OCI-LY3 (cell line): ENCODE measurements at regions not wholly inside any gene's neighbourhood (a gene's known extent, or its start where the extent isn't known, plus 50 kb on each side); places are given as distances from the start of the nearest gene placed in this dataset.

Experiments
- H2AFZ ChIP-seq: fragments of 200-600, 300-600 bp; shearing (Covaris generic); 2 replicates; pipeline ENCODE4 v1.6.0; 2014; ENCODE audit warnings: antibody characterized with exemption, low read depth, low read length
- H3K27ac ChIP-seq: fragments of 200-600, 300-600 bp; sonication (generic); 2 replicates; pipeline ENCODE4 v1.5.1; 2014; ENCODE audit warnings: mild to moderate bottlenecking, low read length, moderate library complexity, mixed read lengths
- H3K27me3 ChIP-seq: fragments of 200-600, 300-600 bp; sonication (generic); 2 replicates; pipeline ENCODE4 v1.6.1; 2014; ENCODE audit warnings: low read depth, low read length, mixed read lengths
- H3K36me3 ChIP-seq: fragments of 200-600, 300-600 bp; sonication (generic); replicated peaks from 2 replicates; pipeline ENCODE3; 2014; ENCODE audit warnings: low read depth, low read length, mixed read lengths
- H3K4me1 ChIP-seq: fragments of 300-600, 200-600 bp; sonication (generic); 2 replicates; pipeline ENCODE4 v1.6.1; 2014; ENCODE audit warnings: low read length, mixed read lengths
- H3K4me2 ChIP-seq: fragments of 200-600, 300-600 bp; sonication (generic); 2 replicates; pipeline ENCODE4 v1.6.1; 2014; ENCODE audit warnings: low read length, mixed read lengths
- H3K4me3 ChIP-seq: fragments of 300-600, 200-600 bp; sonication (generic); 2 replicates; pipeline ENCODE4 v1.5.1; 2014; ENCODE audit warnings: antibody characterized with exemption, mild to moderate bottlenecking, low read length, moderate library complexity
- H3K79me2 ChIP-seq: fragments of 300-600, 200-600 bp; shearing (Covaris generic); 2 replicates; pipeline ENCODE4 v1.6.1; 2014; ENCODE audit warnings: mild to moderate bottlenecking, low read length, mixed read lengths
- H3K9ac ChIP-seq: fragments of 300-600, 200-600 bp; shearing (Covaris generic); 2 replicates; pipeline ENCODE4 v1.6.0; 2014; ENCODE audit warnings: mild to moderate bottlenecking, low read length, moderate library complexity
- H3K9me3 ChIP-seq: fragments of 200-600, 300-600 bp; shearing (Covaris generic); 2 replicates; pipeline ENCODE4 v1.6.1; 2014; ENCODE audit warnings: low read length, mixed read lengths; ENCODE audit not compliant: insufficient read depth
- H4K20me1 ChIP-seq: fragments of 200-600, 300-600 bp; sonication (generic); 2 replicates; pipeline ENCODE4 v1.6.1; 2016; ENCODE audit warnings: low read length, mixed read lengths; ENCODE audit not compliant: insufficient read depth
- CTCF ChIP-seq: fragments of 200-600, 300-600 bp; sonication (generic); IDR thresholded peaks from 2 replicates; pipeline ENCODE4 v1.5.1; 2014; ENCODE audit warnings: antibody characterized with exemption, low read length, low read depth
- EZH2phosphoT487 ChIP-seq: fragments of 200-600 bp; shearing (Covaris generic); IDR thresholded peaks from 2 replicates; pipeline ENCODE4 v1.6.1; 2018; ENCODE audit warnings: antibody characterized with exemption, mixed run types, low read depth

- no peak overlapping the region for H2AFZ ChIP-seq
- H3K9me3 ChIP-seq, result no peaks in the 10 kb centered on the region
- no peak overlapping the region for H3K4me2 ChIP-seq
- no peak for TF ChIP-seq CTCF
- H3K27ac ChIP-seq, result no peak overlapping the region
- 0 out of 2 replicates have a peak, but pooled peaks cover 2% of the 10 kb centered on the region for H3K27me3 ChIP-seq
- no peak overlapping the region for H3K9ac ChIP-seq
- H3K79me2 ChIP-seq, result no peaks in the 10 kb centered on the region
- H3K36me3 ChIP-seq, result no peaks in the 10 kb centered on the region
- H3K4me3 ChIP-seq, result no peak overlapping the region
- H3K4me1 ChIP-seq, result no peaks in the 10 kb centered on the region
- no peaks in the 10 kb centered on the region for H4K20me1 ChIP-seq
Observed at GRCh38 chr2:18245375-18245774, 315.1 kb downstream of the RDH14 start.

GRCh38 chr2:18244845-18245244, 315.6 kb downstream of the RDH14 start:
- H3K4me2 ChIP-seq, result no peak overlapping the region
- H3K4me1 ChIP-seq, result no peaks in the 10 kb centered on the region
- no peak for TF ChIP-seq EZH2phosphoT487
- TF ChIP-seq CTCF, result no peak
- H3K9me3 ChIP-seq, result no peaks in the 10 kb centered on the region
- H3K9ac ChIP-seq, result no peak overlapping the region
- no peak overlapping the region for H3K27ac ChIP-seq
- no peak overlapping the region for H2AFZ ChIP-seq
- H3K4me3 ChIP-seq, result no peak overlapping the region
- H3K79me2 ChIP-seq, result no peaks in the 10 kb centered on the region
- no peaks in the 10 kb centered on the region for H4K20me1 ChIP-seq
- 0 out of 2 replicates have a peak, but pooled peaks cover 2% of the 10 kb centered on the region for H3K27me3 ChIP-seq
- H3K36me3 ChIP-seq, result no peaks in the 10 kb centered on the region

- H3K4me2 ChIP-seq, result no peak overlapping the region
- no peaks in the 10 kb centered on the region for H3K9me3 ChIP-seq
- no peaks in the 10 kb centered on the region for H3K4me1 ChIP-seq
- H3K79me2 ChIP-seq, result no peaks in the 10 kb centered on the region
- H3K4me3 ChIP-seq, result no peak overlapping the region
- H3K27ac ChIP-seq, result no peak overlapping the region
- H3K9ac ChIP-seq, result no peak overlapping the region
- 0 out of 2 replicates have a peak, but pooled peaks cover 2% of the 10 kb centered on the region for H3K27me3 ChIP-seq
- TF ChIP-seq CTCF (no peak), EZH2phosphoT487 (no peak)
- no peaks in the 10 kb centered on the region for H3K36me3 ChIP-seq
- no peak overlapping the region for H2AFZ ChIP-seq
- no peaks in the 10 kb centered on the region for H4K20me1 ChIP-seq
Observed at GRCh38 chr2:18243816-18244215, 316.6 kb downstream of the RDH14 start.

- Histone ChIP-seq H2AFZ (no peak overlapping the region), H3K27ac (no peak overlapping the region), H3K27me3 (0 out of 2 replicates have a peak, but pooled peaks cover 2% of the 10 kb centered on the region), H3K79me2 (no peaks in the 10 kb centered on the region), H3K4me2 (no peak overlapping the region), H3K4me1 (no peaks in the 10 kb centered on the region), H4K20me1 (no peaks in the 10 kb centered on the region), H3K9ac (no peak overlapping the region), H3K9me3 (no peaks in the 10 kb centered on the region), H3K4me3 (no peak overlapping the region), H3K36me3 (no peaks in the 10 kb centered on the region)
- TF ChIP-seq EZH2phosphoT487 (no peak), CTCF (no peak)
Observed at GRCh38 chr2:18242716-18243115, 317.7 kb downstream of the RDH14 start.
